ENCODE measurements at regions not wholly inside any gene's neighbourhood (a gene's known extent, or its start where the extent isn't known, plus 50 kb on each side); places are given as distances from the start of the nearest gene placed in this dataset.

DNA sequence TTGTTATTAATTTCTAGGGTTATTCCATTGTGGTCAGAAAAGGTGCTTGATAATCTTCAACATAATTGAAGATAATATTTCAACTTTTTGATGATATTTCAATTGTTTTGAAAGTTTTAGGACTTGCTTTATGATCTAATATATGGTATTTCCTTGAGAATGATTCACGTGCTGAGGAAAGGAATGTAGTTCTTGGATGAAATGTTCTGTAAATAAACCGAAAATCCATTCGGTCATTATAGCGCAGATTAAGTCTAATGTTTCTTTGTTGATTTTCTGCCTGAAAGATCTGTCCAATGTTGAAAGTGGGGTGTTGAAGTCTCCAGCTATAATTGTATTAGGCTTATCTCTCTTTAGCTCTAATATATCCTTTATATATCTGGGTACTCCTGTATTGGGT, 617.5 kb upstream of the NECTIN3 start:
- H3K4me1 ChIP-seq (ENCODE audit: control insufficient read depth in 2 of 2, insufficient read depth in 2 of 2, low read length in 2 of 2) = no peaks in the 10 kb centered on the region
- no peak for DNase-seq
- intact Hi-C loops (cut with micrococcal nuclease) = no loop called here
- ChIA-PET POLR2A (no interaction called here), CTCF (no interaction called here)
- H3K36me3 ChIP-seq (ENCODE audit: control insufficient read depth in 2 of 3, insufficient read depth in 3 of 3, low read length in 3 of 3) = no peaks in the 10 kb centered on the region
- H3K27me3 ChIP-seq (ENCODE audit: control insufficient read depth in 2 of 2, insufficient read depth in 2 of 2, low read length in 2 of 2) = no peaks in the 10 kb centered on the region
- no peak for ATAC-seq
- peaks cover 0 to 11% (median 0%) of the 10 kb centered on the region in 5 donors for H3K27me3 Mint-ChIP-seq
- H3K27ac ChIP-seq (ENCODE audit: low read depth, low read length) = no peak overlapping the region
- no peak overlapping the region for H3K27ac Mint-ChIP-seq
- no peak overlapping the region for H3K4me3 Mint-ChIP-seq
- H3K4me3 ChIP-seq (ENCODE audit: low read length) = no peak overlapping the region
- H3K4me1 Mint-ChIP-seq = no peaks in the 10 kb centered on the region
- peaks cover 0 to 15% (median 3%) of the 10 kb centered on the region in 11 donors for H3K9me3 Mint-ChIP-seq
- peaks cover 0 to 5% (median 0%) of the 10 kb centered on the region in 5 donors for H3K36me3 Mint-ChIP-seq
- no peaks in the 10 kb centered on the region for H3K9me3 ChIP-seq (ENCODE audit: control insufficient read depth in 2 of 3, low read length in 3 of 3)

DNA sequence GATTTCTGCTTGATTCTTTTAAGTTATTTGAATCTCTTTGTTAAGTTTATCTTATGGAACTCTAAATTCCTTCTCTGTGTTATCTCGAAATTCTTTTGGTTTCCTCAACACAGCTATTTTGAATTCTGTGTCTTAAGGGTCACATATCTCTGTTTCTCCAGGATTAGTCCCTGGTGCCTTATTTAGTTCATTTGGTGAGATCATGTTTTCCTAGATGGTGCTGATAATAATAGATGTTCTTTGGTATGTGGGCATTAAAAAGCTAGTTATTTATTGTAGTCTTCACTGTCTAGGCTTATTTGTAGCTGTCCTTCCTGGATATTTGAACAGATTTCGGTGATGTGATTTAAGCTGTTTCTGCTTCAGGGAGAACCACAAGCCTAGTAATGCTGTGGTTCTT, 615.6 kb upstream of the NECTIN3 start:
- Histone ChIP-seq H3K27me3 (ENCODE audit: control insufficient read depth in 2 of 2, insufficient read depth in 2 of 2, low read length in 2 of 2) (no peaks in the 10 kb centered on the region), H3K4me1 (ENCODE audit: control insufficient read depth in 2 of 2, insufficient read depth in 2 of 2, low read length in 2 of 2) (no peaks in the 10 kb centered on the region), H3K27ac (ENCODE audit: low read depth, low read length) (no peak overlapping the region), H3K4me3 (ENCODE audit: low read length) (no peak overlapping the region), H3K9me3 (ENCODE audit: control insufficient read depth in 2 of 3, low read length in 3 of 3) (no peaks in the 10 kb centered on the region), H3K36me3 (ENCODE audit: control insufficient read depth in 2 of 3, insufficient read depth in 3 of 3, low read length in 3 of 3) (no peaks in the 10 kb centered on the region)
- peaks cover 0 to 5% (median 0%) of the 10 kb centered on the region in 5 donors for H3K36me3 Mint-ChIP-seq
- ChIA-PET POLR2A (no interaction called here), CTCF (interaction anchor here (0.6 kb wide), 1 partner anchor 1877 kb away, joined by 4 read pairs; no protein-coding TSS in a partner anchor)
- ATAC-seq = no peak
- H3K4me3 Mint-ChIP-seq = no peak overlapping the region
- intact Hi-C loops (cut with micrococcal nuclease) = no loop called here
- H3K4me1 Mint-ChIP-seq = no peaks in the 10 kb centered on the region
- peaks cover 0 to 11% (median 1%) of the 10 kb centered on the region in 5 donors for H3K27me3 Mint-ChIP-seq
- no peak for DNase-seq
- H3K27ac Mint-ChIP-seq = no peak overlapping the region
- peaks cover 0 to 15% (median 3%) of the 10 kb centered on the region in 11 donors for H3K9me3 Mint-ChIP-seq

DNA sequence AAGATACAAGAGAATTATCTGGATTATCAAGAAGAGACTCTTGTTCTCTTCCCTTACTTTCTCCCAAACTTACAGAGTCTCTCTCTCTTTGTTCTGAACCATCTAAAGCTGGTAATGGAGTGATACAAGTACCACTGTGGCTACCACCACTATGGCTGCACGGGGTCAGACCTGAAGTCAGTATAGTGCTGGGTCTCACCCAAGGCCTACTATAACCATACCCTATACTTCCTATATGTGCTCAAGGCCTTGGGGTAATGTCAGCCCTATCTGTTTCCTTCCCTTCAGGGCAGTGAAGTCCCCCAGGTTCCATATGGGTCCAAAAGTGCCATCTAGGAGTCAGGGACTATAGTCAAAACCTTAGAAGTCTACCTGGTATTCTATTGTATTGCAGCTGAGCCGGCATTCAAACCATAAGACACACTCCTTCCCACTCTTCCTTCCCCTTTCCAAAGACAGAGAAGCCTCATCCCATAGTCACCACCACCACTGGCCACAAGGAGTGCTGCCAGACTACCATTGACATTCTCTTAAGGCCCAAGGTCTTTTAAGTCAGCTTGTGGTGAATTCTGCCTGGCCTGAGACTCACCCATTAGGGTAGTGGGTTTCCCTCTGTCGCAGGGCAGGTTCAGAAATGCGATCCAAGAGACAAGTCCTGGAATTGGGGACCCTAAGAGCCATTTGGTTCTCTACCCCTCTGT, 615.0 kb upstream of the NECTIN3 start:
- H3K27ac ChIP-seq (ENCODE audit: low read depth, low read length) = no peak overlapping the region
- ChIA-PET POLR2A (no interaction called here), CTCF (no interaction called here)
- no peak for ATAC-seq
- no peaks in the 10 kb centered on the region for H3K27me3 ChIP-seq (ENCODE audit: control insufficient read depth in 2 of 2, insufficient read depth in 2 of 2, low read length in 2 of 2)
- Mint-ChIP-seq H3K9me3 (peaks cover 0 to 15% (median 3%) of the 10 kb centered on the region in 11 donors), H3K36me3 (peaks cover 0 to 5% (median 0%) of the 10 kb centered on the region in 5 donors), H3K4me1 (no peaks in the 10 kb centered on the region), H3K4me3 (no peak overlapping the region), H3K27me3 (peaks cover 0 to 11% (median 3%) of the 10 kb centered on the region in 5 donors), H3K27ac (no peak overlapping the region)
- no peaks in the 10 kb centered on the region for H3K9me3 ChIP-seq (ENCODE audit: control insufficient read depth in 2 of 3, low read length in 3 of 3)
- DNase-seq = no peak
- intact Hi-C loops (cut with micrococcal nuclease) = no loop called here
- H3K4me3 ChIP-seq (ENCODE audit: low read length) = no peak overlapping the region
- H3K4me1 ChIP-seq (ENCODE audit: control insufficient read depth in 2 of 2, insufficient read depth in 2 of 2, low read length in 2 of 2) = no peaks in the 10 kb centered on the region
- no peaks in the 10 kb centered on the region for H3K36me3 ChIP-seq (ENCODE audit: control insufficient read depth in 2 of 3, insufficient read depth in 3 of 3, low read length in 3 of 3)

DNA sequence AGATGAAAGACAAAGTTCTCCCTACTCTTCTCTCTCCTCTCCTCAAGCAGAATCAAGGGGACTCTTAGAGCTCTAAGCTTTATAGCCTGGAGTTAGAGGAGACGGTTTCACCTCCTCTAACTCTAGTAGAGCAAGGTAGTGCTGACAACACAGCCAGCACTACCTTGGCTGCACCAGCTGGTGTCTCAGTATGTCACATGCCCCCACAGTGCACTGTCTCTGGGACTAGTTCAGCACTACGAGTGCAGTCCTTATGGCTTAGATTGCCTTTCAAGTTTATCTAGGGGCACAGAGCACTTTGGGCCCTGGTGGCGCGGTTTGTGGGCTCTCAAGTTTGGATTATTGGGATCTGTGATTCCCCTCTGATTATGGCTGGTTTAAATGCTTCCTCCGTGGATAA, 614.1 kb upstream of the NECTIN3 start:
- ChIA-PET POLR2A (no interaction called here), CTCF (no interaction called here)
- no peaks in the 10 kb centered on the region for H3K4me1 Mint-ChIP-seq
- no peaks in the 10 kb centered on the region for H3K4me1 ChIP-seq (ENCODE audit: control insufficient read depth in 2 of 2, insufficient read depth in 2 of 2, low read length in 2 of 2)
- intact Hi-C loops (cut with micrococcal nuclease) = no loop called here
- H3K27ac ChIP-seq (ENCODE audit: low read depth, low read length) = no peak overlapping the region
- H3K4me3 ChIP-seq (ENCODE audit: low read length) = no peak overlapping the region
- H3K27me3 ChIP-seq (ENCODE audit: control insufficient read depth in 2 of 2, insufficient read depth in 2 of 2, low read length in 2 of 2) = no peaks in the 10 kb centered on the region
- H3K4me3 Mint-ChIP-seq = no peak overlapping the region
- peaks cover 0 to 15% (median 3%) of the 10 kb centered on the region in 11 donors for H3K9me3 Mint-ChIP-seq
- DNase-seq (no peak), ATAC-seq (no peak)
- H3K27ac Mint-ChIP-seq = no peak overlapping the region
- peaks cover 0 to 17% (median 8%) of the 10 kb centered on the region in 5 donors for H3K27me3 Mint-ChIP-seq
- H3K36me3 ChIP-seq (ENCODE audit: control insufficient read depth in 2 of 3, insufficient read depth in 3 of 3, low read length in 3 of 3) = no peaks in the 10 kb centered on the region
- H3K36me3 Mint-ChIP-seq = peaks cover 0 to 5% (median 0%) of the 10 kb centered on the region in 5 donors
- no peaks in the 10 kb centered on the region for H3K9me3 ChIP-seq (ENCODE audit: control insufficient read depth in 2 of 3, low read length in 3 of 3)

DNA sequence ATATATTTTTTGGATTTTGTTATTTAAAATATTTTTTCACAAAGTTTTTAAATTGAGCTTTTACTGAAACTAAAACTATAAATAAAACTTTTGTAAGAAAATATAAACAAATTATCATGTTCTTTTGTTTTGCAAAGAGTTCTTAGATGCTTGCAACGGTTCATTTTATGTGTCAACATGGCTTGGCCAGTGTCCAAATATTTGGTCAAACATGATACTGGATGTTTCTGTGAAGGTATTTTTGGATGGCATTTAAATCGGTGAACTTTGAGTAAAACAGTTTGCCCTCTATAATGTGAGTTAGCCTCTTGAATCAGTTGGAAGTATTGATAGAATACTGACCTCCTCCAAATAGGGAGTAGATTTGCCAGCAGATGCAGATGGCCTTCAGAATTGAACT, 612.6 kb upstream of the NECTIN3 start:
- Mint-ChIP-seq H3K36me3 (peaks cover 0 to 5% (median 0%) of the 10 kb centered on the region in 5 donors), H3K4me3 (no peak overlapping the region), H3K27ac (no peak overlapping the region), H3K9me3 (peaks cover 0 to 15% (median 3%) of the 10 kb centered on the region in 11 donors), H3K4me1 (no peaks in the 10 kb centered on the region), H3K27me3 (peaks cover 0 to 30% (median 8%) of the 10 kb centered on the region in 5 donors)
- no peaks in the 10 kb centered on the region for H3K27me3 ChIP-seq (ENCODE audit: control insufficient read depth in 2 of 2, insufficient read depth in 2 of 2, low read length in 2 of 2)
- ChIA-PET CTCF (no interaction called here), POLR2A (no interaction called here)
- no peaks in the 10 kb centered on the region for H3K4me1 ChIP-seq (ENCODE audit: control insufficient read depth in 2 of 2, insufficient read depth in 2 of 2, low read length in 2 of 2)
- no peak overlapping the region for H3K27ac ChIP-seq (ENCODE audit: low read depth, low read length)
- no peaks in the 10 kb centered on the region for H3K9me3 ChIP-seq (ENCODE audit: control insufficient read depth in 2 of 3, low read length in 3 of 3)
- intact Hi-C loops (cut with micrococcal nuclease) = no loop called here
- ATAC-seq = no peak
- H3K4me3 ChIP-seq (ENCODE audit: low read length) = no peak overlapping the region
- H3K36me3 ChIP-seq (ENCODE audit: control insufficient read depth in 2 of 3, insufficient read depth in 3 of 3, low read length in 3 of 3) = no peaks in the 10 kb centered on the region
- DNase-seq = no peak

DNA sequence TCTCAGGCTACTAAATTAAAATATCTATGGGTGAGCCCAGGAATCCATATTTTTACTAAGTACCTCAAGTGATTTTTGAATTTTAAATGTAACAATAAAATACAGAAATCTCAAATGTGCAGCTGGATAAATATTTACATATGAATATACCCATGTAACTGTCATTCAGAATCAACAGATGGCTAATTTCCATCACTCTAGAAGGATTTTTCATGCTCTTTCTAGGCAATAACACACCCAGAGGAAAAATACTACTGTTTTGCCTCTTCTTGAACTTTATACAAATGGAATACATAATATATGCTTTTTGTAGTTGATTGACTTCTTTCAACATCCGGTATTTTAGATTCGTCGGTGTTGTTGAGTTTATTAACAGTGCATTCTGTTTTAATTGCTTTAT, 601.3 kb upstream of the NECTIN3 start:
- no peaks in the 10 kb centered on the region for H3K36me3 ChIP-seq (ENCODE audit: control insufficient read depth in 2 of 3, insufficient read depth in 3 of 3, low read length in 3 of 3)
- peaks cover 0 to 3% (median 0%) of the 10 kb centered on the region in 11 donors for H3K9me3 Mint-ChIP-seq
- H3K4me1 ChIP-seq (ENCODE audit: control insufficient read depth in 2 of 2, insufficient read depth in 2 of 2, low read length in 2 of 2) = no peaks in the 10 kb centered on the region
- ATAC-seq (no peak), DNase-seq (no peak)
- ChIA-PET CTCF (no interaction called here), POLR2A (no interaction called here)
- H3K27ac ChIP-seq (ENCODE audit: low read depth, low read length) = no peak overlapping the region
- intact Hi-C loops (cut with micrococcal nuclease) = no loop called here
- no peaks in the 10 kb centered on the region for H3K36me3 Mint-ChIP-seq
- no peaks in the 10 kb centered on the region for H3K4me1 Mint-ChIP-seq
- no peak overlapping the region for H3K4me3 ChIP-seq (ENCODE audit: low read length)
- no peaks in the 10 kb centered on the region for H3K9me3 ChIP-seq (ENCODE audit: control insufficient read depth in 2 of 3, low read length in 3 of 3)
- H3K27me3 Mint-ChIP-seq = peaks cover 0 to 19% (median 7%) of the 10 kb centered on the region in 5 donors
- no peak overlapping the region for H3K27ac Mint-ChIP-seq
- H3K27me3 ChIP-seq (ENCODE audit: control insufficient read depth in 2 of 2, insufficient read depth in 2 of 2, low read length in 2 of 2) = no peaks in the 10 kb centered on the region
- H3K4me3 Mint-ChIP-seq = no peak overlapping the region

DNA sequence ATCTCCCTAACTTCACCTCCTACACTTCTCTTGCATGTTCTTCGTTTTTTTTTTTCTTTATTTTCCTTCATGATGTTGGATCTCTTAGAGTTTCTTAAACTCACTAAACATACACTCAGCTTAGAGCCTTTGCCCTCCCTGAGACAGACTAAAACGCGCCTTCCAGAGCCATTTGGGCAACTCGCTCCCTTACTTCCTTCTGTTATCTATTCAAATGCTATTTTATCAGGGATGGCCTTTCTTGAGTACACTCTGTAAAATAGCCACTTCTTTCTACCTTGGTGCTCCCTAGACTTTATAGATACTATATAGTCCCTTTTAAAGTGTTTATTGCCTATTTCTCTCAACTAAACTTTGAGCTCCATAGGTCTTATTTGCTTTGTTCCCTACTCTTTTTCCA, 598.2 kb upstream of the NECTIN3 start:
- Histone ChIP-seq H3K9me3 (ENCODE audit: control insufficient read depth in 2 of 3, low read length in 3 of 3) (no peaks in the 10 kb centered on the region), H3K27me3 (ENCODE audit: control insufficient read depth in 2 of 2, insufficient read depth in 2 of 2, low read length in 2 of 2) (no peaks in the 10 kb centered on the region), H3K36me3 (ENCODE audit: control insufficient read depth in 2 of 3, insufficient read depth in 3 of 3, low read length in 3 of 3) (no peaks in the 10 kb centered on the region), H3K4me3 (ENCODE audit: low read length) (no peak overlapping the region), H3K4me1 (ENCODE audit: control insufficient read depth in 2 of 2, insufficient read depth in 2 of 2, low read length in 2 of 2) (no peaks in the 10 kb centered on the region), H3K27ac (ENCODE audit: low read depth, low read length) (no peak overlapping the region)
- ChIA-PET POLR2A (no interaction called here), CTCF (no interaction called here)
- DNase-seq (no peak), ATAC-seq (no peak)
- Mint-ChIP-seq H3K4me1 (no peaks in the 10 kb centered on the region), H3K27ac (no peak overlapping the region), H3K27me3 (peaks cover 2 to 25% (median 5%) of the 10 kb centered on the region in 5 donors), H3K4me3 (no peak overlapping the region), H3K9me3 (peaks cover 0 to 3% (median 0%) of the 10 kb centered on the region in 11 donors), H3K36me3 (no peaks in the 10 kb centered on the region)
- intact Hi-C loops (cut with micrococcal nuclease) = no loop called here

Data from naive thymus-derived CD4-positive, alpha-beta T cell (primary cell).